Muscle of arm (tissue), 1 donor: ENCODE measurements at regions not wholly inside any gene's neighbourhood (a gene's known extent, or its start where the extent isn't known, plus 50 kb on each side); places are given as distances from the start of the nearest gene placed in this dataset.

Experiments used
- DNase-seq: peaks from one replicate; pipeline ENCODE4 v3.0.0-alpha.2; 2013

- no peak for DNase-seq
Observed at GRCh38 chr11:106329273-106330018, 252.0 kb downstream of the AASDHPPT start.

GRCh38 chr11:106331176-106331575 is 253.7 kb downstream of the AASDHPPT start:
- DNase-seq = no peak

DNA sequence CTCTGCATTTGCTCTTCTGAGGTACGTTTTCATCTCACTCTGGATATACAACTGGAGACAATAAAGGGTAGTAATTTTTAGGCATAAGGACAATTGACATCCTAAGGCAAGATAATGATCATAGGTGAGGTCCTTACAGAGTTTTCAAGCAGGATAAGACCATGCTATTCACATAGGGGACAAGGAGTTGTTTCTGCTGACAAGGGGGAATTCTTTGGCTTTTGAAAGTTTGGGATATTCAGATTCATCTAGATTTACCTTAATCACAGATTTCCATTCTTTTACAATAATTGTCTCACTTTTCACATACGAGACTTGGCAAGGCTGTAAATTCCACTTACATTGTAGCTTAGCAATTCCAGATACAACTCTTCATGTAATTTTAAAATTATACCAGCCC is 256.2 kb downstream of the AASDHPPT start:
- DNase-seq = no peak

GRCh38 chr11:106344394-106344793 is 266.9 kb downstream of the AASDHPPT start:
- DNase-seq = peak; percentile 5

GRCh38 chr11:106344966-106345365 is 267.5 kb downstream of the AASDHPPT start:
- no peak for DNase-seq

- DNase-seq = no peak
Observed at GRCh38 chr11:106353031-106353430, 275.6 kb downstream of the AASDHPPT start.

GRCh38 chr11:106369224-106369623 is 291.8 kb downstream of the AASDHPPT start:
- no peak for DNase-seq

- no peak for DNase-seq
Observed at GRCh38 chr11:106378513-106379179, 301.2 kb downstream of the AASDHPPT start.

DNA sequence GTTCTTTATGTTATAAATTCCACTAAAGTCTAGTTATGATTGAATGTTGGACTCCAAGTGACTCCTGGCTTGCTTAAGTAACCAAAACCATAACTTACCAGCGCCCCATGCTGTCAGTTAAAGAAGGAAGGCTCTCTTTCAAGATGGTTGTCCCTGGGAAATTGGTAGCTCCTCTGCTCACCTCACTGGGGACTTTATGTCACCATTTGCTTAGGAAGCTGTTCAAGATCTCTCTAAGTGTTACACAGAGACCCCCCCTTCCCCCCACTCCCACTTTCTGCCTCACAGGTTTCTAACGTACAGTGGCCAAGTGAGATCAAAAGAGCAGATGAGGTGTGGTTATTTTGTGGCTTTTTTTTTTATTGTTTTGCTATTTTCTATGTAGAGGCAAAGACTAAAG is 301.8 kb downstream of the AASDHPPT start:
- no peak for DNase-seq

DNA sequence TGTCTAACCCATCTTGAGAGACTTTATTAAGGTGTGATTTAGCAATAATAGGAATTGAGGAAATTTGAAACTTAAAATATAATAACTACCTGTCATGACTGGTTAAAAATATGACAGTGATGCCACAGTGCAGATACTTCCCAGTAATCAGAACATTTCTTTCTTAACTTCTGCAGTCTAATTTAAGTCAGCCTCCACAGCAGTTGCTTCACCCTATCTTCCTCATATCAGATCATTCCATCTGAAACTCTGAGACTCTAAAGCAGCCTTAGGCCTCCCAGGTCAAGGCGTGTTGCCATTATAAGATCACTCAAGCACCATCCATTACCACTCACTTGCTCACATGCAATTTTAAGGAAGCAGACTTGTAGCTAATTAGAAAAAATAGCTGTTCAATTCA is 302.2 kb downstream of the AASDHPPT start:
- no peak for DNase-seq

GRCh38 chr11:106381895-106382294 is 304.4 kb downstream of the AASDHPPT start:
- DNase-seq = no peak

DNA sequence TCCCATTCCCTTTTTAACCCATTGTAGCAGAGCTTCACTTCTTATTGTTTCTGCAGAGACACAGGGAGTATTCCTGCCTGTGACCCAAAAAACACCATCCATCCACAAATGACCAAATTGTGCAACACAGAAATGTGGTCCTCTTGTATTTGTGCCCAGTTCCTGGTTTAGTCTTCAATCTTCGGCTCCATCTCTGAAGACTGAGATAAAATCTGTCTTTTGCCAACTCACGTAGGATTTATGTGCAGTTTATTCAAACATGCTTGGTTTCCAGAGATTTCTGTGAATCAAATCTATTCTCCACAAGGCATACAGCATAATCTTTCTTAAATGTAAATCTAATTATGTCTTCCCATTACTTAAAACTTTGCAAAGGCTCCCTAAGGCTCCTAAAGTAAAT is 307.0 kb downstream of the AASDHPPT start:
- DNase-seq = no peak

- DNase-seq = no peak
Observed at GRCh38 chr11:106386519-106386918, 309.1 kb downstream of the AASDHPPT start.

- DNase-seq = no peak
Observed at GRCh38 chr11:106389101-106389500, 311.6 kb downstream of the AASDHPPT start.

- no peak for DNase-seq
Observed at GRCh38 chr11:106390078-106390477, 312.6 kb downstream of the AASDHPPT start.

DNA sequence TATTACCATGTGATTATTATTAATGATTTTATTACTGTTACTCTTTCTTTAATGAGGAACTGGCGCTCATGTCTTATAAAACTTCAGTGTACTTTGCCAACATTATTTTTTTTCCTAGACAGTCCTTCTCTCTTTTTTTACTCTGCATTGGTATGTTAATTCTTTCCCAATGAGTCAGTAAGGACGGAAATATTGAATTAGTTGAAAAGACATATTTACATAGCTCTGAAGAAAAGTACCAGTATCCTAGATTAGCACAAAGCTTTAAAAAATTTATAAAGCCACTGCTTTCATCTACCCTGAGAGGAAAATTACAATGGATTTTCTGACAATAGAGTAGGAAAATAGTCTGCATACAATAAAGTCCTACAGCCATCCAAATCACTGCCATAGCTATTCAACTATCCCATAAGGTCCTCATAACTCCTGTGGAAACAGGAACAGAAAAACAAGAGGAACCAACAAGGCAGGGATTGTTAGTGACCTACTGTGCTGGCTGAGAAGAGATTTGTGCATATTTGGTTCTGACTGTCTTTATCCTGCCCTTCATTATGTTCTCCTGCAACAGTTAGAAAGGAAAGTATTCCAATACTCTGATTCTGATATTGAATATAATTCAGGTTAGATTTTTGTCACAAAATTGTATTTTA is 314.4 kb downstream of the AASDHPPT start:
- no peak for DNase-seq

GRCh38 chr11:106395716-106396349 is 318.4 kb downstream of the AASDHPPT start:
- no peak for DNase-seq

GRCh38 chr11:106397787-106398501 is 320.5 kb downstream of the AASDHPPT start:
- DNase-seq = peak; percentile 49

GRCh38 chr11:106398502-106399075 is 321.1 kb downstream of the AASDHPPT start:
- DNase-seq = no peak

GRCh38 chr11:106399076-106399511 is 321.6 kb downstream of the AASDHPPT start:
- peak; percentile 87 for DNase-seq

GRCh38 chr11:106399624-106400023 is 322.2 kb downstream of the AASDHPPT start:
- no peak for DNase-seq
